Hematopoietic multipotent progenitor cell treated with erythropoietin and hydrocortisone succinate and interleukin-3 and kit ligand, for 15 days (in vitro differentiated cells): ENCODE measurements at regions not wholly inside any gene's neighbourhood (a gene's known extent, or its start where the extent isn't known, plus 50 kb on each side); places are given as distances from the start of the nearest gene placed in this dataset.
"Not testable (repeated sequence)": the region's sequence is repeated elsewhere in the genome, so short reads cannot be mapped to it uniquely, and the experiment has no call there.

ENCODE experiments used
- DNase-seq: peaks from one replicate; pipeline ENCODE4 v3.0.0-alpha.2; 2015; ENCODE audit warnings: low spot score

- DNase-seq, result no peak
Measured at GRCh38 chr13:21882766-21883165, 211.9 kb downstream of the FGF9 start.

GRCh38 chr13:21883713-21884112 is 212.8 kb downstream of the FGF9 start:
- no peak for DNase-seq

- DNase-seq, result no peak
Measured at GRCh38 chr13:21884299-21884909, 213.5 kb downstream of the FGF9 start.

- DNase-seq, result no peak
Measured at GRCh38 chr13:21884965-21885567, 214.2 kb downstream of the FGF9 start.

GRCh38 chr13:21885714-21886224 is 214.9 kb downstream of the FGF9 start:
- no peak for DNase-seq

GRCh38 chr13:21889651-21890050 is 218.8 kb downstream of the FGF9 start:
- no peak for DNase-seq

GRCh38 chr13:21890220-21890619 is 219.3 kb downstream of the FGF9 start:
- DNase-seq, result not testable (repeated sequence)

GRCh38 chr13:21894091-21894490 is 223.2 kb downstream of the FGF9 start:
- DNase-seq, result no peak

- no peak for DNase-seq
Measured at GRCh38 chr13:21894703-21895699, 224.1 kb downstream of the FGF9 start.

GRCh38 chr13:21895779-21896178 is 224.9 kb downstream of the FGF9 start:
- no peak for DNase-seq

GRCh38 chr13:21897161-21897560 is 226.3 kb downstream of the FGF9 start:
- no peak for DNase-seq

GRCh38 chr13:21898459-21898858 is 227.6 kb downstream of the FGF9 start:
- no peak for DNase-seq

- no peak for DNase-seq
Measured at GRCh38 chr13:21898945-21899344, 228.1 kb downstream of the FGF9 start.

- no peak for DNase-seq
Measured at GRCh38 chr13:21901336-21901735, 230.5 kb downstream of the FGF9 start.

GRCh38 chr13:21901811-21902708 is 231.2 kb downstream of the FGF9 start:
- DNase-seq, result no peak

- DNase-seq, result no peak
Measured at GRCh38 chr13:21902709-21903098, 231.8 kb downstream of the FGF9 start.

- DNase-seq, result no peak
Measured at GRCh38 chr13:21905486-21905885, 234.6 kb downstream of the FGF9 start.

GRCh38 chr13:21909331-21909730 is 238.5 kb downstream of the FGF9 start:
- no peak for DNase-seq

- no peak for DNase-seq
Measured at GRCh38 chr13:21910546-21910945, 239.7 kb downstream of the FGF9 start.

- DNase-seq, result no peak
Measured at GRCh38 chr13:21911646-21912298, 240.9 kb downstream of the FGF9 start.

GRCh38 chr13:21913010-21913409 is 242.1 kb downstream of the FGF9 start:
- no peak for DNase-seq
